ENCODE measurements at regions not wholly inside any gene's neighbourhood (a gene's known extent, or its start where the extent isn't known, plus 50 kb on each side); places are given as distances from the start of the nearest gene placed in this dataset.
"Not testable (repeated sequence)": the region's sequence is repeated elsewhere in the genome, so short reads cannot be mapped to it uniquely, and the experiment has no call there.

GRCh38 chr9:90981726-90982125 lies 180.1 kb downstream of the SYK start:
- no peak for ATAC-seq

- ATAC-seq, result no peak
These were observed 181.8 kb downstream of the SYK start for GRCh38 chr9:90983394-90983793.

GRCh38 chr9:90985631-90986030 lies 184.0 kb downstream of the SYK start:
- peak; percentile 43 for ATAC-seq

GRCh38 chr9:90986161-90986560 lies 184.5 kb downstream of the SYK start:
- ATAC-seq, result no peak

- ATAC-seq, result no peak
These were observed 185.9 kb downstream of the SYK start for GRCh38 chr9:90987566-90987965.

- ATAC-seq, result no peak
These were observed 186.7 kb downstream of the SYK start for GRCh38 chr9:90988318-90988717.

GRCh38 chr9:90991953-90992352 lies 190.3 kb downstream of the SYK start:
- no peak for ATAC-seq

GRCh38 chr9:90995516-90995915 lies 193.9 kb downstream of the SYK start:
- no peak for ATAC-seq

GRCh38 chr9:90996154-90997065 lies 194.8 kb downstream of the SYK start:
- ATAC-seq, result no peak

GRCh38 chr9:90998573-90998972 lies 197.0 kb downstream of the SYK start:
- ATAC-seq, result no peak

GRCh38 chr9:90999425-91000397 lies 198.1 kb downstream of the SYK start:
- ATAC-seq, result peak; percentile 72

GRCh38 chr9:91001146-91001611 lies 199.6 kb downstream of the SYK start:
- peak; percentile 96 for ATAC-seq

GRCh38 chr9:91004484-91004883 lies 202.9 kb downstream of the SYK start:
- no peak for ATAC-seq

- ATAC-seq, result no peak
These were observed 203.4 kb downstream of the SYK start for GRCh38 chr9:91004992-91005391.

- no peak for ATAC-seq
These were observed 204.4 kb downstream of the SYK start for GRCh38 chr9:91006046-91006445.

- no peak for ATAC-seq
These were observed 206.9 kb downstream of the SYK start for GRCh38 chr9:91008568-91008967.

GRCh38 chr9:91011891-91012290 lies 210.3 kb downstream of the SYK start:
- no peak for ATAC-seq

- no peak for ATAC-seq
These were observed 211.6 kb downstream of the SYK start for GRCh38 chr9:91012933-91013841.

GRCh38 chr9:91017245-91017644 lies 215.6 kb downstream of the SYK start:
- no peak for ATAC-seq

GRCh38 chr9:91019871-91020270 lies 218.3 kb downstream of the SYK start:
- not testable (repeated sequence) for ATAC-seq

- not testable (repeated sequence) for ATAC-seq
These were observed 220.0 kb downstream of the SYK start for GRCh38 chr9:91021656-91022055.

GRCh38 chr9:91023741-91024140 lies 222.1 kb downstream of the SYK start:
- ATAC-seq, result no peak
